HG02623 (cell line): ENCODE measurements at regions not wholly inside any gene's neighbourhood (a gene's known extent, or its start where the extent isn't known, plus 50 kb on each side); places are given as distances from the start of the nearest gene placed in this dataset.
"Not testable (repeated sequence)": the region's sequence is repeated elsewhere in the genome, so short reads cannot be mapped to it uniquely, and the experiment has no call there.

Source experiments
- ATAC-seq: cut with Tn5 transposase; IDR thresholded peaks from one replicate; pipeline ENCODE4 v1.9.1; 2021; ENCODE audit warnings: moderate library complexity; ENCODE audit not compliant: unreplicated experiment

GRCh38 chr15:39403640-39404117 is 177.2 kb upstream of the THBS1 start:
- ATAC-seq = no peak

GRCh38 chr15:39404767-39405181 is 176.1 kb upstream of the THBS1 start:
- ATAC-seq = no peak

GRCh38 chr15:39406485-39406884 is 174.4 kb upstream of the THBS1 start:
- ATAC-seq = peak; percentile 85

- ATAC-seq = no peak
These were observed 173.8 kb upstream of the THBS1 start for GRCh38 chr15:39407116-39407515.

- ATAC-seq = no peak
These were observed 170.9 kb upstream of the THBS1 start for GRCh38 chr15:39409876-39410530.

GRCh38 chr15:39411102-39411989 is 169.5 kb upstream of the THBS1 start:
- ATAC-seq = peak; percentile 95

- ATAC-seq = peak; percentile 42
These were observed 167.3 kb upstream of the THBS1 start for GRCh38 chr15:39413558-39413957.

- ATAC-seq = no peak
These were observed 166.7 kb upstream of the THBS1 start for GRCh38 chr15:39414201-39414600.

- no peak for ATAC-seq
These were observed 165.2 kb upstream of the THBS1 start for GRCh38 chr15:39415634-39416033.

GRCh38 chr15:39416258-39416657 is 164.6 kb upstream of the THBS1 start:
- ATAC-seq = no peak

GRCh38 chr15:39417366-39418134 is 163.3 kb upstream of the THBS1 start:
- ATAC-seq = no peak

- no peak for ATAC-seq
These were observed 161.2 kb upstream of the THBS1 start for GRCh38 chr15:39419651-39420050.

GRCh38 chr15:39420123-39420852 is 160.6 kb upstream of the THBS1 start:
- ATAC-seq = not testable (repeated sequence)

- not testable (repeated sequence) for ATAC-seq
These were observed 160.1 kb upstream of the THBS1 start for GRCh38 chr15:39420853-39421192.

- ATAC-seq = peak; percentile 84
These were observed 154.0 kb upstream of the THBS1 start for GRCh38 chr15:39426552-39427532.

GRCh38 chr15:39427705-39428104 is 153.2 kb upstream of the THBS1 start:
- no peak for ATAC-seq

- peak; percentile 24 for ATAC-seq
These were observed 151.0 kb upstream of the THBS1 start for GRCh38 chr15:39429898-39430357.

- no peak for ATAC-seq
These were observed 150.5 kb upstream of the THBS1 start for GRCh38 chr15:39430389-39430788.

- no peak for ATAC-seq
These were observed 149.5 kb upstream of the THBS1 start for GRCh38 chr15:39431376-39431775.
